ENCODE measurements at regions not wholly inside any gene's neighbourhood (a gene's known extent, or its start where the extent isn't known, plus 50 kb on each side); places are given as distances from the start of the nearest gene placed in this dataset.

GRCh38 chr2:196437626-196438025 lies 201.9 kb upstream of the CCDC150 start:
- Mint-ChIP-seq H3K4me3 (ENCODE audit: unreplicated experiment) (no peak overlapping the region), H3K4me1 (ENCODE audit: unreplicated experiment) (peaks cover 24% of the 10 kb centered on the region), H3K27ac (ENCODE audit: unreplicated experiment) (peak overlapping the region; percentile 27), H3K27me3 (ENCODE audit: unreplicated experiment) (no peaks in the 10 kb centered on the region), H3K36me3 (ENCODE audit: unreplicated experiment) (peaks cover under 1% of the 10 kb centered on the region), H3K9me3 (ENCODE audit: unreplicated experiment) (no peaks in the 10 kb centered on the region)
- TF ChIP-seq, protein P1, sequence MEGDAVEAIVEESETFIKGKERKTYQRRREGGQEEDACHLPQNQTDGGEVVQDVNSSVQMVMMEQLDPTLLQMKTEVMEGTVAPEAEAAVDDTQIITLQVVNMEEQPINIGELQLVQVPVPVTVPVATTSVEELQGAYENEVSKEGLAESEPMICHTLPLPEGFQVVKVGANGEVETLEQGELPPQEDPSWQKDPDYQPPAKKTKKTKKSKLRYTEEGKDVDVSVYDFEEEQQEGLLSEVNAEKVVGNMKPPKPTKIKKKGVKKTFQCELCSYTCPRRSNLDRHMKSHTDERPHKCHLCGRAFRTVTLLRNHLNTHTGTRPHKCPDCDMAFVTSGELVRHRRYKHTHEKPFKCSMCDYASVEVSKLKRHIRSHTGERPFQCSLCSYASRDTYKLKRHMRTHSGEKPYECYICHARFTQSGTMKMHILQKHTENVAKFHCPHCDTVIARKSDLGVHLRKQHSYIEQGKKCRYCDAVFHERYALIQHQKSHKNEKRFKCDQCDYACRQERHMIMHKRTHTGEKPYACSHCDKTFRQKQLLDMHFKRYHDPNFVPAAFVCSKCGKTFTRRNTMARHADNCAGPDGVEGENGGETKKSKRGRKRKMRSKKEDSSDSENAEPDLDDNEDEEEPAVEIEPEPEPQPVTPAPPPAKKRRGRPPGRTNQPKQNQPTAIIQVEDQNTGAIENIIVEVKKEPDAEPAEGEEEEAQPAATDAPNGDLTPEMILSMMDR (IDR thresholded peaks at IDR 0.05) = no peak
- no peak for DNase-seq (ENCODE audit: extremely low spot score, unreplicated experiment)

GRCh38 chr2:196439760-196440159 lies 199.8 kb upstream of the CCDC150 start:
- Mint-ChIP-seq H3K4me3 (ENCODE audit: unreplicated experiment) (no peak overlapping the region), H3K36me3 (ENCODE audit: unreplicated experiment) (no peaks in the 10 kb centered on the region), H3K9me3 (ENCODE audit: unreplicated experiment) (no peaks in the 10 kb centered on the region), H3K27ac (ENCODE audit: unreplicated experiment) (no peak overlapping the region), H3K4me1 (ENCODE audit: unreplicated experiment) (peaks cover 21% of the 10 kb centered on the region), H3K27me3 (ENCODE audit: unreplicated experiment) (no peaks in the 10 kb centered on the region)
- no peak for DNase-seq (ENCODE audit: extremely low spot score, unreplicated experiment)
- TF ChIP-seq, protein P1 (IDR thresholded peaks at IDR 0.05) = no peak

GRCh38 chr2:196440413-196440812 lies 199.1 kb upstream of the CCDC150 start:
- Mint-ChIP-seq H3K27me3 (ENCODE audit: unreplicated experiment) (no peaks in the 10 kb centered on the region), H3K9me3 (ENCODE audit: unreplicated experiment) (no peaks in the 10 kb centered on the region), H3K4me3 (ENCODE audit: unreplicated experiment) (no peak overlapping the region), H3K36me3 (ENCODE audit: unreplicated experiment) (no peaks in the 10 kb centered on the region), H3K4me1 (ENCODE audit: unreplicated experiment) (peaks cover 14% of the 10 kb centered on the region), H3K27ac (ENCODE audit: unreplicated experiment) (no peak overlapping the region)
- TF ChIP-seq, protein P1 (IDR thresholded peaks at IDR 0.05) = no peak
- no peak for DNase-seq (ENCODE audit: extremely low spot score, unreplicated experiment)

- DNase-seq (ENCODE audit: extremely low spot score, unreplicated experiment) = no peak
- H3K4me1 Mint-ChIP-seq (ENCODE audit: unreplicated experiment) = peaks cover 14% of the 10 kb centered on the region
- TF ChIP-seq, protein P1 (IDR thresholded peaks at IDR 0.05) = no peak
- no peaks in the 10 kb centered on the region for H3K9me3 Mint-ChIP-seq (ENCODE audit: unreplicated experiment)
- H3K27me3 Mint-ChIP-seq (ENCODE audit: unreplicated experiment) = no peaks in the 10 kb centered on the region
- H3K27ac Mint-ChIP-seq (ENCODE audit: unreplicated experiment) = no peak overlapping the region
- H3K36me3 Mint-ChIP-seq (ENCODE audit: unreplicated experiment) = no peaks in the 10 kb centered on the region
- H3K4me3 Mint-ChIP-seq (ENCODE audit: unreplicated experiment) = no peak overlapping the region
Measured at GRCh38 chr2:196441527-196441926, 198.0 kb upstream of the CCDC150 start.

GRCh38 chr2:196442211-196442610 lies 197.3 kb upstream of the CCDC150 start:
- Mint-ChIP-seq H3K36me3 (ENCODE audit: unreplicated experiment) (no peaks in the 10 kb centered on the region), H3K4me1 (ENCODE audit: unreplicated experiment) (peaks cover 10% of the 10 kb centered on the region), H3K9me3 (ENCODE audit: unreplicated experiment) (no peaks in the 10 kb centered on the region), H3K27me3 (ENCODE audit: unreplicated experiment) (no peaks in the 10 kb centered on the region), H3K27ac (ENCODE audit: unreplicated experiment) (no peak overlapping the region), H3K4me3 (ENCODE audit: unreplicated experiment) (no peak overlapping the region)
- TF ChIP-seq, protein P1 (IDR thresholded peaks at IDR 0.05) = no peak
- no peak for DNase-seq (ENCODE audit: extremely low spot score, unreplicated experiment)
